G401.6 (cell line): ENCODE measurements at regions not wholly inside any gene's neighbourhood (a gene's known extent, or its start where the extent isn't known, plus 50 kb on each side); places are given as distances from the start of the nearest gene placed in this dataset.
"Not testable (repeated sequence)": the region's sequence is repeated elsewhere in the genome, so short reads cannot be mapped to it uniquely, and the experiment has no call there.

Experiments used
- FAIRE-seq: peaks from 2 replicates; lab custom pipeline; 2012; peaks lifted over from hg19 to GRCh38; lab: Jason Lieb, UNC

DNA sequence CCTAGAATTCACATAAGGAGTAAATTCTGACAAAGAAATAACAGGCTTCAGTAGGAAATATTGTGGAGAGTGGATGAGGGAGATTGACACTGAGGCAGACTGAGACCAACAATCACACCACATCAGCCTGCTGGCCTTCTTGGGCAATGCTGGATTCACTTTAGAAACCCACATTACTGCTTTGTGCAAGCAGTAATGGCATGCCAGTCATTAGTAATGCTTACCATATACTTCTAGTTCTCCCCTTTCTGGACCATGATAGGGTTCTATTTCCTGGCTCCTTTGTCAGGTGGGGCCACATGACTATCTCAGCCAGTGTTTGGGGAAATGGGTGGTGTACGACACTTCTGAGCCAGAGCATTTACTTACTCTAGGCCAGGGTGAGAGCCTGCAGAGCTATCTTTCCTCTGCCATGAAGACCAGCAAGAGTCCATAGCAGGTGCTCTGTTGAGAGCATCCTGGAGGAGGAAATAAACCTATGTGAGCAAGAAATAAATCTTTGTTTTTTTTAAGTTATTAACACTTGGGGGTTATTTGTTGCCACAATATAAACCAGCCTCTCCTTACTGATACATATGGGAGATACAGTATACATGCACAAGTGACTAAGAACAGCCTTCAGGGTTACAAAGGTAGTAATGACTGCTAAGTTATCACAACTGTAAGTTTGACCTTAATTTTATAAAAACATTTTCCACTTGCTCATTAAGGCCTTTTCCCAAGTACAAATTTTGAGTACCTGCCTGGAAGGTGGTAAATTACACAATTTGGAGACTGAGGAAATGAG lies 89.3 kb upstream of the TANK start:
- FAIRE-seq, result no peak

DNA sequence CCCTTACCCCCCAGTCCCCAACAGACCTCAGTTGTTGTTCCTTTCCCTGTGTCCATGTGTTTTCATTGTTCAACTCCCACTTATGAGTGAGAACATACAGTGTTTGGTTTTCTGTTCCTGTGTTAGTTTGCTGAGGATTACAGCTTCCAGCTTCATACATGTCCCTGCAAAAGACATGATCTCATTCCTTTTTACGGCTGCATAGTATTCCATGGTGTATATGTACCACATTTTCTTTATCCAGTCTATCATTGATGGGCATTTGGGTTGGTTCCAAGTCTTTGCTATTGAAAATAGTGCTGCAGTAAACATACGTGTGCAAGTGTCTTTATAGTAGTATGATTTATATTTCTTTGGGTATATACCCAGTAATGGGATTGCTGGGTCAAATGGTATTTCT lies 87.8 kb upstream of the TANK start:
- not testable (repeated sequence) for FAIRE-seq

- no peak for FAIRE-seq
These were observed 84.5 kb upstream of the TANK start for GRCh38 chr2:161075701-161076100.

DNA sequence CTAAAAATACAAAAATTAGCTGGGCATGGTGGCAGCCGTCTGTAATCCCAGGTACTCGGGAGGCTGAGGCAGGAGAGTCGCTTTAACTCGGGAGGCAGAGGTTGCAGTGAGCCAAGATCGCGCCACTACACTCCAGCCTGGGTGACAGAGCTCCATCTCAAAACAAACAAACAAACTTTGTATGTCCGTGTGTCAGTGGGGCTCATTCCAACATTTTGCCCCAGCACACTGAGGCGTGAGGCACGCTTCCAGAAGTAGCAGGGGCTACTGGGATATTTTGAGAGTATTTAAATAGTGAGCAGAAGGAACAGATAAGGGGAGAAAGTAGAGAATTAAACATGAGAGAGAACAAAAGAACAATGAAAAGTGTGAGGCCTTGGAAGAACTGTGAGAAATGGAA lies 83.3 kb upstream of the TANK start:
- FAIRE-seq, result no peak

- FAIRE-seq, result no peak
These were observed 82.6 kb upstream of the TANK start for GRCh38 chr2:161077367-161078210.

DNA sequence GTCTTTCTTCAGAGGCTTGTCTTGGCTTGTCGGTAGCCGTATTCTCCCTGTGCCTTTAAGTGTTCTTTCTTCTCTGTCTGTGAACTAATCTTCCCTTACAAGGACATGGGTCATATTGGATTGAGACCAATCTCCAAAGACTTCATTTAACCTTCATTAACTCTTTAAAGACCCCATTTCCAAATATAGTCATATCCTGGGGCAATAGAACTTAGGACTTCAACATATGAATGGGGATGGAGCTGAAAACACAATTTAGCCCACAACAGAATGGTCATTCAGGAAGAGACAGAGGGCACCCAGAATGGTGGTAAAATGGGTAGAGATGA lies 82.1 kb upstream of the TANK start:
- no peak for FAIRE-seq

DNA sequence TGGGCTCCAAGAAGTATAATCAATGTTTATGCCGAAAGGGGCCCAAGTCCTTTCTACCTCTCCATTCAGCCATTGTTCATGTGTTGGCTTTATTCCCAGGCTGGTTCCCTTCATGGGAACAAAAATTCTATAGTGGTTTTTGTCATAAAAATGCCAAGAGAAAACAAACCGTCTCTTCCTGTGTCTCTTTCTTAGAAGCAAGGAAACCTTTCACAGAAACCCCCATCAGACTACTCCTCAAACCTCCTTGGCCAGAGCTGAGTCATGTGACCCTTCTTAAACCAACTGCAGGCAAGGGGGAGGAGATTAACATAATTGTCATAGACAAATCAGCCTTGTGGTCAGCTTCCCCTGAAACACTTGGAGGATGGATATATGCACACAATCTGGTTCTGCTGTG lies 75.1 kb upstream of the TANK start:
- no peak for FAIRE-seq

GRCh38 chr2:161088658-161089350 lies 71.4 kb upstream of the TANK start:
- no peak for FAIRE-seq

- no peak for FAIRE-seq
These were observed 69.8 kb upstream of the TANK start for GRCh38 chr2:161090411-161090810.

DNA sequence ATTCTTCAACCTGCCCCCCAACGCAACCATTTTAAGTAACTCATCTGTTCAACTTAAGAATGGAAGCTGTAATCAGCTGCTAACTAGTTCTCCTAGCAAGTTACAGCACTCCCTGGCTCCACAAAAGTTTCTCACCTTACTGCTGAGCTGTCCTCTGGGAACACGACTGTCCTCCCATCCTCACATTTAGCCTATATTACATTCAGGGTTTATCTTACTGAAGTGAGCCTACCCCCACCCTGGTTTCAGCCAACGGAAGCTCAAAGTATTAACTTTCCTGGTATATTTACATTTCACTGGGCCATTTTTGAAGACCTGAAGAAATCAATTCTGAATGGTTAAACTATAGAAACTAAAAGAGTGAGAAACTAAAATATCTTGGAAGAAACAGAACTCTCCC lies 64.9 kb upstream of the TANK start:
- FAIRE-seq, result no peak

DNA sequence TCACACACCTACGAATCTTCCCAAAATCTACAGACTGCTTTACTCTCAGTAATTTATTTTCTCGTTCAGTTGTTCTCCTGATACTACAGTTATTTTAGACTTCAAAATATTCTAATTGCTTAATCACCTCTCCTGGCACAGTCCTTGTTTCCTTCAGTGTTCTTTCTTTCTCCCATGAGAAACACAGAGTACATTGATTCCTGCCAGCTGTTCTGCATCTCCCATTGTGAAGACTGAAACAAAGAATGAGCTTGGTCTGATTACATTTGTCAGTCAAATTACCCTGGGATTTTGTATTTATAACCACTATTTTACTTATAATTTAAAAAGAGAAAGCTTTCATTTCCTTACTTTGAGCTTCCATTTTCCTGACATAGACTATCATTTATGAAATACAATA lies 63.9 kb upstream of the TANK start:
- no peak for FAIRE-seq

- no peak for FAIRE-seq
These were observed 63.1 kb upstream of the TANK start for GRCh38 chr2:161097157-161097556.

DNA sequence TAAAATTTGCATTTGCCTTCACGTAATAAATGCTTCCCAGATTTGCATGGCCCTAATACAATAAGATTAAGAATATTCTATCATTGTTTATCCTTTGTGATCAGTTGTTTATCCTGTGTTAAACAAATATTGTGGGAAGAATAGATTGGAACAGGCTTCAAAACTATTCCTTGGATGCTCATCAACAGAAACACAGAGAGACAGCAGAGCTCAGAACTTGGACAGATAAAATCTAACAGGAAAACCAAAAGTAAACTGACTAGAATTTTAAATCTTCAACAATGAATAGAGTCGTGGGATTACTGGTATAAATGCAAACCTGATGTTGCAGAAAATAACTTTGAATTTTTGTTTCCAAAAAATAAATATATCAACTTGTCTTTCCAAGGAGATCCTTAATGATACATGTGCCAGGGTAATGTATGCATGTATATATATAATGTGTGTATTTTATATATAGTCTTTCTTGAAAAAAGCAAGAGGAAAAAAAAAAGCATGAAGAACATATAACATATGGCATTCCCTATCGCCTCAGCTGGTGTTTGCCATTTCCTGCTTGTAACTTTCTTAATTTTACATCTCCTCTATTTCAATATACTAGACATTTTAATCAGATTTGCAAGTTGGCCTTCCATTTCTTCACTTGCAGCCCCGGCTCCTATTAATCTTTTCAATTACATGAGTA lies 59.9 kb upstream of the TANK start:
- no peak for FAIRE-seq

- no peak for FAIRE-seq
These were observed 58.8 kb upstream of the TANK start for GRCh38 chr2:161101406-161101805.

GRCh38 chr2:161102770-161103450 lies 57.3 kb upstream of the TANK start:
- no peak for FAIRE-seq

- no peak for FAIRE-seq
These were observed 56.8 kb upstream of the TANK start for GRCh38 chr2:161103451-161103831.

DNA sequence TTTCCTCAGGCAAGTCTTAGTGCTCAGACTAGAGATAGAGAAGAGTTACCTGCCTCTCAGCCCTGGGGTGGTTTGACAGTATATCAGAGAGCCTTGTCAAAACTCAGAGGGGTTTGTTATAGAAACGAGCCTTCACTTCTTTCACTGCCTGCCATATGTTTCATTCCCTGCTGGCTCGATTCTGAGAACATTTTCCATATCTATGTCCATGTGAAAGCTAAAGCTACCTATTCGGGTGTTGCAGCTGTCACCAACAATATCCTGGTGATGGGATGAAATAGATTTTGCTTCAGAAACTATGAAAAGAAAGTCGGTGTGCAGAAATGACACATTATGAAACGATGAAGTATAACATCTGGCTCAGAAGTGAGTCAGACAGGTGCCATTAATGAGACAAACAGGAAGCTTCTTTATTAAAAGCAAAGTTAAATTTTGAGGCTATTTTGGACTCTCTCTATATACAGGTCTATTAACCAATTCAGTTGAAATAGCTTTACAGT lies 56.1 kb upstream of the TANK start:
- no peak for FAIRE-seq

DNA sequence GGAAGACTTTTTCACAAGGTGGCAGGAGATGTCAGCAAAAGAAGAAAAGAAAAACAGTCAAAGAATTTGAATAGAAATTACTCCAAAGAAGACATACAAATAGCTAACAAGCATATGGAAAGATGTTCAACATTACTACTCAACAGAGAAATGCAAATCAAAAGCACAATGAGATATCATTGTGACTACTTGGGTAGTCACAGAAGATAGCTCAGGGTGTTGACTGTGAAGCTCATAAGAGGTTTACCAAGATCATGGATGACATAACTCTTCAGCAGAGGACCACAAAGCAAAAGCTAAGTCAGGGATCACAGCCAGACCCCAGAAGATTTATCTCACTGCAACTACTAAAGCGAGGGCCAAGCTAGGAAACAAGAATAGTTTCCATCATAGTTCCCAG lies 53.0 kb upstream of the TANK start:
- FAIRE-seq, result no peak
